Type B pancreatic cell (in vitro differentiated cells): ENCODE measurements at regions not wholly inside any gene's neighbourhood (a gene's known extent, or its start where the extent isn't known, plus 50 kb on each side); places are given as distances from the start of the nearest gene placed in this dataset.
"Not testable (repeated sequence)": the region's sequence is repeated elsewhere in the genome, so short reads cannot be mapped to it uniquely, and the experiment has no call there.

ENCODE experiments used
- DNase-seq: peaks from one replicate; pipeline ENCODE4 v3.0.0; 2021; ENCODE audit warnings: mixed read lengths; ENCODE audit not compliant: unreplicated experiment; ENCODE audit errors: extremely low spot score
- H3K27ac Mint-ChIP-seq: 2 replicates; pipeline ENCODE4 v1.8.0; 2021; ENCODE audit warnings: mild to moderate bottlenecking, mixed read lengths
- H3K27me3 Mint-ChIP-seq: 2 replicates; pipeline ENCODE4 v1.8.0; 2021; ENCODE audit warnings: mixed read lengths
- H3K36me3 Mint-ChIP-seq: 2 replicates; pipeline ENCODE4 v1.8.0; 2021; ENCODE audit warnings: mixed read lengths
- H3K4me1 Mint-ChIP-seq: one replicate; pipeline ENCODE4 v1.8.0; 2021; ENCODE audit warnings: mixed read lengths; ENCODE audit not compliant: unreplicated experiment
- H3K4me3 Mint-ChIP-seq: 2 replicates; pipeline ENCODE4 v1.8.0; 2021; ENCODE audit warnings: mild to moderate bottlenecking, mixed read lengths
- H3K9me3 Mint-ChIP-seq: 2 replicates; pipeline ENCODE4 v1.8.0; 2021; ENCODE audit warnings: mixed read lengths
- CTCF ChIP-seq: fragments of 200-600 bp; sonication (generic); conservative IDR thresholded peaks from 2 replicates; pipeline ENCODE4 v1.5.0; 2021; ENCODE audit warnings: antibody characterized with exemption, mild to moderate bottlenecking

DNA sequence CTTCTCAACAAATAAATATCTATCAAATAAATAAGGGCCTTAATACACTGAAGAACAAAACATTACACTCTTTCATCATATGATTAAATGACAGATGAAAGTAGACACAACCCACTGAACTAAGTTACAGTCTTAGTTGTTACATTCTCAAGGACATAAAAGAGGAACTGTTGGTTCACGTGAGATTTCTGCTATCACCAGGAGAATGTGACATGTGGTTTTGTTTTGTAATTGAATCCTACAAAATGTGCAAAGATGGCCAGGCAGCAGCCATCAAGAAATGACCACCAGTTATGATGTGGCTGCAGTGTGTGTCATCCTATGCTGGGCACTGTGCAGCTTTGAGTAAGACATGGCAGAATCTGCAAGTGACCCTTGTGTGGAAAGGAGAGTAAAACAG, 310.6 kb upstream of the PIK3C3 start:
- TF ChIP-seq CTCF, result no peak
- DNase-seq, result no peak
- H3K27me3 Mint-ChIP-seq, result no peaks in the 10 kb centered on the region
- no peaks in the 10 kb centered on the region for H3K9me3 Mint-ChIP-seq
- no peaks in the 10 kb centered on the region for H3K36me3 Mint-ChIP-seq
- H3K4me1 Mint-ChIP-seq, result peaks cover 6% of the 10 kb centered on the region
- H3K4me3 Mint-ChIP-seq, result no peak overlapping the region
- no peak overlapping the region for H3K27ac Mint-ChIP-seq

GRCh38 chr18:41643427-41643826, 311.6 kb upstream of the PIK3C3 start:
- no peaks in the 10 kb centered on the region for H3K36me3 Mint-ChIP-seq
- H3K4me1 Mint-ChIP-seq, result peaks cover 6% of the 10 kb centered on the region
- H3K27ac Mint-ChIP-seq, result no peak overlapping the region
- TF ChIP-seq CTCF, result no peak
- H3K27me3 Mint-ChIP-seq, result no peaks in the 10 kb centered on the region
- DNase-seq, result no peak
- H3K9me3 Mint-ChIP-seq, result no peaks in the 10 kb centered on the region
- no peak overlapping the region for H3K4me3 Mint-ChIP-seq

DNA sequence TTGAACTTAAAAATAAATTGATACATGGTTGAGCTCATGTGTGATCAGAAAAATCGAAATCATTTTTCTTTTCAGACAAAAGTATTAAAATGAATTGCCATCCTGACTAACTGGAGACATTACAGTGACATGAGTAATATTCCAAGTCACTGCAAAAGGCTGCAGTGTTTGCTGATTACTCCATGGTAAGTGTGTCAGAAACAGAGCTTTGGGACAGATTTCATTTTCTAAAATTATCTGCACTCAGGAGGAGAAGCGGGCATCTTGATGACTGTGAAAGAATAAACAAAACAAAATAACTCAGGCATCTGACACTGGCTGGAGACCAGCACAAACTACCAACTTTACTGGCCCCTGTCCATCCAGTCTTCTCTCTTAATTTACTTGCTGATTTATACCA, 312.3 kb upstream of the PIK3C3 start:
- Mint-ChIP-seq H3K36me3 (no peaks in the 10 kb centered on the region), H3K27me3 (no peaks in the 10 kb centered on the region), H3K27ac (no peak overlapping the region), H3K9me3 (no peaks in the 10 kb centered on the region), H3K4me1 (peaks cover 6% of the 10 kb centered on the region), H3K4me3 (no peak overlapping the region)
- no peak for TF ChIP-seq CTCF
- no peak for DNase-seq

- Mint-ChIP-seq H3K27me3 (no peaks in the 10 kb centered on the region), H3K9me3 (no peaks in the 10 kb centered on the region), H3K4me1 (no peaks in the 10 kb centered on the region), H3K36me3 (no peaks in the 10 kb centered on the region), H3K27ac (no peak overlapping the region), H3K4me3 (no peak overlapping the region)
- DNase-seq, result no peak
- no peak for TF ChIP-seq CTCF
Observed at GRCh38 chr18:41639218-41639617, 315.8 kb upstream of the PIK3C3 start.

GRCh38 chr18:41631723-41632285, 323.2 kb upstream of the PIK3C3 start:
- Mint-ChIP-seq H3K27ac (peak overlapping the region; percentile 85), H3K4me3 (peak overlapping the region; percentile 81)
- H3K9me3 Mint-ChIP-seq, DNase-seq, H3K36me3 Mint-ChIP-seq, H3K4me1 Mint-ChIP-seq, H3K27me3 Mint-ChIP-seq: not testable (repeated sequence)

DNA sequence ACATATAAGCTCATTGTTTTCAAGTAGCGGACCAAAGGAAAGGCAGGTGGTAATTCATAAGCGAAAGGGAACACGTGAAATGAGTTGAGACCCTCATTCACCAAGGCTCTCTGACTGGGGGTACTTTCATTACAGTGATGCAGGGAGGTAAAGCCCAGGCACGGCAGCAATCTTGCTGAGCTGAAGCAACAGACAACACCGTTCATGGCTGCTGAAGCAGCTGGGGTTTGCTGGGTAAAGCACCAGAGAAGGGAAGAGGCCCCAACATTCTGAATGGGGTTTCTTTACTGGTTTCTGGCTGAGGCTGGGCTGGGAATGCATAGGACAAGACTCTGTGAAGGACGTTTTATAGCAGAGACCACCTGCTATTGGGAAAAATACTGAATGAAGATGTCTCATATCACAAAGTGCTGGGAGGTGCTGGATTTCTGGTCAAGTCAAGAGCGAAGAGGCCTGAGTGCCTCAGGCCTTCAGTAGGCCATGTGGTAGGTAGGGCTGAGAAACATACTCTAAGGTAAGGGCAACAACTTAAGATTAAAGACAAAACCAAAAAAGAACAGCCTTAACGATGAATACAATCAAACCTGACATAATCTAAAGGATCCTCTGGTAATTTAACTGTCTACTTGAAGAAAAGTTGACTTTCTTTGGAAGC, 324.7 kb upstream of the PIK3C3 start:
- peak overlapping the region; percentile 10 for H3K27ac Mint-ChIP-seq
- TF ChIP-seq CTCF, result no peak
- no peaks in the 10 kb centered on the region for H3K36me3 Mint-ChIP-seq
- H3K9me3 Mint-ChIP-seq, result no peaks in the 10 kb centered on the region
- peak overlapping the region; percentile 67 for H3K4me3 Mint-ChIP-seq
- no peak for DNase-seq
- H3K4me1 Mint-ChIP-seq, result peaks cover 8% of the 10 kb centered on the region
- H3K27me3 Mint-ChIP-seq, result no peaks in the 10 kb centered on the region
